AG10803 (cell line): ENCODE measurements at regions not wholly inside any gene's neighbourhood (a gene's known extent, or its start where the extent isn't known, plus 50 kb on each side); places are given as distances from the start of the nearest gene placed in this dataset.
"Not testable (repeated sequence)": the region's sequence is repeated elsewhere in the genome, so short reads cannot be mapped to it uniquely, and the experiment has no call there.

ENCODE experiments used
- DNase-seq: peaks from one replicate; pipeline ENCODE4 v3.0.0; 2010; ENCODE audit warnings: low read depth
- H3K4me3 ChIP-seq: 2 replicates; pipeline ENCODE4 v1.5.1; 2011; ENCODE audit warnings: mild to moderate bottlenecking, low read length, control low read depth
- CTCF ChIP-seq: conservative IDR thresholded peaks from 2 replicates; pipeline ENCODE4 v1.5.1; 2011; ENCODE audit warnings: mild to moderate bottlenecking, low read length, control low read depth, inconsistent platforms

DNA sequence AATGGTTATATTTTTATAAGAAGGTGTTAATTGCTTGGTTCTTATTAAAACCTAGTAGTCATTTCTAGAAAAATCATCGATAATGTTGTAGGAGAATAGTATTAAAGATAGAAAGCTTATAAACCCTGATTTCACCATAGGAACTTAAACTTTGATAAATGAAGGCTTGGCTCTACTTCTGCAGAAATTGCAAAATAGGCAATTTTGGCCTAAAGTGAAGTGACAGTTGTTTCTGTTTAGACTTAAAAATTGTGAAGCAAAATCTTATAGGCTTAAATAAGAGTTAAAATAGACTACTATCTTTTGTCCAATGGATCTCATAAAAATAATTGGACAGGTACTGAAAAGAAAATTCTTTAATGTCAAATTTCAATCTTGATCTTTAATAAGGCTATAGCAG is 321.6 kb upstream of the FZD8 start:
- DNase-seq = no peak
- no peak overlapping the region for H3K4me3 ChIP-seq
- TF ChIP-seq CTCF = no peak

- no peak for TF ChIP-seq CTCF
- H3K4me3 ChIP-seq = no peak overlapping the region
- DNase-seq = peak; percentile 36
Observed at GRCh38 chr10:35961501-35961900, 319.4 kb upstream of the FZD8 start.

- no peak for TF ChIP-seq CTCF
- no peak for DNase-seq
- H3K4me3 ChIP-seq = no peak overlapping the region
Observed at GRCh38 chr10:35959252-35959651, 317.2 kb upstream of the FZD8 start.

GRCh38 chr10:35958609-35959008 is 316.5 kb upstream of the FZD8 start:
- DNase-seq, H3K4me3 ChIP-seq: not testable (repeated sequence)

- TF ChIP-seq CTCF = no peak
- no peak overlapping the region for H3K4me3 ChIP-seq
- no peak for DNase-seq
Observed at GRCh38 chr10:35950701-35951100, 308.6 kb upstream of the FZD8 start.

DNA sequence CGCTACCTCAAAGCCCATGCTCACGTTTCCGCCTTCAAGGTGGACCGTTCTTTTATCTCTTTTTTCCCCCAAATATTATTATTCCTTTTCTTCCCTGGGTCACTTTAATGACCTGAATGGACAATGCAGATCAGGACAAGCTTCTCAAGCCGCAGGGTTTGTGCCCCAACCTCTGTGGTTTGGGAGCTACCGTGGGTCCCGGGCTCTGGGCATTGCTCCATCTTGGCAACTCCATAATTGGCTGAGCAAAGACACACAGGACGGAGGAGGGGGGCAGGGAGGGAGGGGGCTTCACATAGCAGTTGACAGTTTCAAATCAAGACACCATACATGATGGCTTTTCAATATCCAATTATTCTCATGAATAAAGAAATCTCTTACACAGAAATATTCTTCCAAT is 308.1 kb upstream of the FZD8 start:
- no peak for DNase-seq
- H3K4me3 ChIP-seq = no peak overlapping the region
- no peak for TF ChIP-seq CTCF

GRCh38 chr10:35949811-35950211 is 307.7 kb upstream of the FZD8 start:
- no peak overlapping the region for H3K4me3 ChIP-seq
- TF ChIP-seq CTCF = no peak
- no peak for DNase-seq

- peak; percentile 39 for DNase-seq
- no peak for TF ChIP-seq CTCF
- no peak overlapping the region for H3K4me3 ChIP-seq
Observed at GRCh38 chr10:35946556-35946955, 304.5 kb upstream of the FZD8 start.
